Thyroid gland (tissue), 4 donors: ENCODE measurements at regions not wholly inside any gene's neighbourhood (a gene's known extent, or its start where the extent isn't known, plus 50 kb on each side); places are given as distances from the start of the nearest gene placed in this dataset.

Experiments
- DNase-seq, 2 donors: peaks; one replicate each; pipeline ENCODE4 v3.0.0-alpha.2; 2019
- H3K27ac ChIP-seq, 3 donors: fragments of 200-600 bp; sonication (generic); 1 replicate in 2 of 3; 2 replicates in 1 of 3; pipeline ENCODE4 v1.5.1; 2016 to 2019; ENCODE audit warnings: mild to moderate bottlenecking in 1 of 3, moderate library complexity in 1 of 3
- H3K27me3 ChIP-seq: fragments of 200-600 bp; sonication (generic); one replicate; pipeline ENCODE4 v1.5.1; 2019
- H3K36me3 ChIP-seq, 2 donors: fragments of 200-600 bp; sonication (generic); one replicate each; pipeline ENCODE4 v1.5.1; 2016 to 2019
- H3K4me1 ChIP-seq, 2 donors: fragments of 200-600 bp; sonication (generic); one replicate each; pipeline ENCODE4 v1.5.1; 2017 to 2019
- H3K4me3 ChIP-seq, 3 donors: fragments of 200-600 bp; sonication (generic); replicated peaks in 1 of 3; 1 replicate in 2 of 3; 2 replicates in 1 of 3; pipeline ENCODE4 v1.5.1; 2016; ENCODE audit warnings: mild to moderate bottlenecking in 1 of 3
- H3K9me3 ChIP-seq: fragments of 200-600 bp; sonication (generic); one replicate; pipeline ENCODE4 v1.5.1; 2017
- CTCF ChIP-seq, 6 experiments: fragments of 200-600 bp in 3 of 6; fragments of 450-650 bp in 3 of 6; sonication (generic) in 3 of 6; IDR thresholded peaks; one replicate each; pipeline ENCODE4 v1.5.1; 2016 to 2019; ENCODE audit warnings: antibody characterized with exemption in 6 of 6, mild to moderate bottlenecking in 2 of 6, inconsistent platforms in 1 of 6, moderate library complexity in 1 of 6
- POLR2A ChIP-seq, 2 donors: fragments of 450-650 bp; IDR thresholded peaks; one replicate each; pipeline ENCODE4 v1.6.1; 2017; ENCODE audit warnings: antibody characterized with exemption in 2 of 2, mild to moderate bottlenecking in 2 of 2, moderate library complexity in 1 of 2
- WGBS, 2 donors: methylation state at CpG; one replicate each; pipeline ENCODE4 v1.1.5; 2017; 5-methylcytosine and 5-hydroxymethylcytosine counted together
- intact Hi-C: fragments of 100-400 bp; cut with DNase I; formaldehyde crosslinking; loops from one replicate; pipeline ENCODE4 v1.15.1; 2023

- no peaks in the 10 kb centered on the region for H3K27me3 ChIP-seq
- peaks cover 0 to 7% of the 10 kb centered on the region in 2 donors for H3K4me1 ChIP-seq
- peak overlapping the region in 1 of 3 donors; percentile 51 for H3K27ac ChIP-seq
- no peak for DNase-seq
- H3K36me3 ChIP-seq = no peaks in the 10 kb centered on the region
- TF ChIP-seq CTCF (IDR thresholded peaks at IDR 0.05) (no peak), POLR2A (IDR thresholded peaks at IDR 0.05) (no peak)
- no peaks in the 10 kb centered on the region for H3K9me3 ChIP-seq
- 88 to 94% methylated on average over 7 of the region's 7 CpGs for WGBS, 2 donors
- no peak overlapping the region for H3K4me3 ChIP-seq
- intact Hi-C loops = no loop called here
Observed at GRCh38 chr13:73421310-73421912, 362.6 kb downstream of the KLF5 start.

- Histone ChIP-seq H3K9me3 (no peaks in the 10 kb centered on the region), H3K27ac (no peak overlapping the region), H3K4me3 (no peak overlapping the region), H3K4me1 (peaks cover 0 to 7% of the 10 kb centered on the region in 2 donors), H3K27me3 (no peaks in the 10 kb centered on the region), H3K36me3 (no peaks in the 10 kb centered on the region)
- no peak for DNase-seq
- no peak for TF ChIP-seq POLR2A (IDR thresholded peaks at IDR 0.05)
- intact Hi-C loops = no loop called here
- 90 to 91% methylated on average over 1 of the region's 1 CpG for WGBS, 2 donors
Observed at GRCh38 chr13:73419186-73419585, 360.4 kb downstream of the KLF5 start.

GRCh38 chr13:73417012-73417615, 358.3 kb downstream of the KLF5 start:
- no peaks in the 10 kb centered on the region for H3K36me3 ChIP-seq
- TF ChIP-seq CTCF (IDR thresholded peaks at IDR 0.05) = peak in 2 of 6 experiments; percentile 15 to 19
- no peak for TF ChIP-seq POLR2A (IDR thresholded peaks at IDR 0.05)
- H3K4me3 ChIP-seq = no peak overlapping the region
- no peaks in the 10 kb centered on the region for H3K27me3 ChIP-seq
- DNase-seq = no peak
- 93% methylated on average over 13 of the region's 13 CpGs for whole genome bisulfite sequencing, 2 donors
- no peak overlapping the region for H3K27ac ChIP-seq
- H3K9me3 ChIP-seq = no peaks in the 10 kb centered on the region
- intact Hi-C loops = no loop called here
- H3K4me1 ChIP-seq = peaks cover 0 to 7% of the 10 kb centered on the region in 2 donors

GRCh38 chr13:73416093-73416492, 357.3 kb downstream of the KLF5 start:
- Histone ChIP-seq H3K4me3 (no peak overlapping the region), H3K4me1 (peaks cover 0 to 4% of the 10 kb centered on the region in 2 donors), H3K36me3 (no peaks in the 10 kb centered on the region), H3K27me3 (no peaks in the 10 kb centered on the region), H3K27ac (no peak overlapping the region), H3K9me3 (no peaks in the 10 kb centered on the region)
- intact Hi-C loops = no loop called here
- TF ChIP-seq POLR2A (IDR thresholded peaks at IDR 0.05) (no peak), CTCF (IDR thresholded peaks at IDR 0.05) (no peak)
- DNase-seq = no peak
- WGBS, 2 donors = 69 to 89% methylated on average over 1 of the region's 1 CpG

- H3K27ac ChIP-seq = no peak overlapping the region
- no peaks in the 10 kb centered on the region for H3K36me3 ChIP-seq
- H3K27me3 ChIP-seq = no peaks in the 10 kb centered on the region
- no peak overlapping the region for H3K4me3 ChIP-seq
- intact Hi-C loops = no loop called here
- H3K4me1 ChIP-seq = no peaks in the 10 kb centered on the region
- no peak for TF ChIP-seq CTCF (IDR thresholded peaks at IDR 0.05)
- TF ChIP-seq POLR2A (IDR thresholded peaks at IDR 0.05) = no peak
- WGBS, 2 donors = 87 to 96% methylated on average over 6 of the region's 6 CpGs
- H3K9me3 ChIP-seq = no peaks in the 10 kb centered on the region
- no peak for DNase-seq
Observed at GRCh38 chr13:73413656-73414055, 354.9 kb downstream of the KLF5 start.
